Lung (tissue), 11 donors: ENCODE measurements at regions not wholly inside any gene's neighbourhood (a gene's known extent, or its start where the extent isn't known, plus 50 kb on each side); places are given as distances from the start of the nearest gene placed in this dataset.

Experiments
- ATAC-seq: fragments of 200-7000 bp; cut with Tn5 transposase; one replicate; pipeline ENCODE4 v1.9.1; 2020; ENCODE audit warnings: moderate number of reproducible peaks; ENCODE audit not compliant: insufficient read depth, low FRiP score
- DNase-seq, 3 donors: peaks; one replicate each; pipeline ENCODE4 v3.0.0-alpha.2; 2013 to 2017
- H3K27ac ChIP-seq, 2 donors: one replicate each; pipeline ENCODE4 v1.5.1; 2013; ENCODE audit warnings: mild to moderate bottlenecking in 2 of 2, moderate library complexity in 2 of 2, control low read depth in 1 of 2, inconsistent platforms in 1 of 2, low read depth in 1 of 2, low read length in 1 of 2
- H3K27me3 ChIP-seq, 3 donors: one replicate each; pipeline ENCODE4 v1.5.1; 2013; ENCODE audit warnings: low read length in 2 of 3; ENCODE audit not compliant: control insufficient read depth in 3 of 3, insufficient read depth in 3 of 3
- H3K36me3 ChIP-seq, 4 donors: one replicate each; pipeline ENCODE4 v1.5.1; 2013; ENCODE audit warnings: low read length in 4 of 4, mild to moderate bottlenecking in 1 of 4, moderate library complexity in 1 of 4; ENCODE audit not compliant: control insufficient read depth in 4 of 4, insufficient read depth in 4 of 4
- H3K4me1 ChIP-seq, 5 donors: one replicate each; pipeline ENCODE4 v1.5.1; 2013; ENCODE audit warnings: low read length in 5 of 5, mild to moderate bottlenecking in 2 of 5, moderate library complexity in 1 of 5; ENCODE audit not compliant: control insufficient read depth in 5 of 5, insufficient read depth in 5 of 5
- H3K4me3 ChIP-seq: one replicate; pipeline ENCODE4 v1.5.1; 2013; ENCODE audit warnings: mild to moderate bottlenecking, control low read depth, moderate library complexity
- H3K9ac ChIP-seq, 2 donors: one replicate each; pipeline ENCODE4 v1.5.1; 2013; ENCODE audit warnings: low read length in 2 of 2, control low read depth in 1 of 2; ENCODE audit not compliant: insufficient read depth in 1 of 2
- H3K9me3 ChIP-seq, 4 donors: one replicate each; pipeline ENCODE4 v1.5.1; 2013; ENCODE audit warnings: low read length in 3 of 4, mild to moderate bottlenecking in 1 of 4, moderate library complexity in 1 of 4; ENCODE audit not compliant: control insufficient read depth in 4 of 4, insufficient read depth in 3 of 4
- CTCF ChIP-seq: IDR thresholded peaks from 2 replicates; pipeline ENCODE4 v1.5.1; 2012; ENCODE audit warnings: mild to moderate bottlenecking; ENCODE audit errors: control extremely low read depth, extremely low read depth
- WGBS, 2 donors: extraction: QIAGEN DNeasy Blood & Tissue Kit; methylation state at CpG; one replicate each; pipeline ENCODE4 v1.1.7; 2013; 5-methylcytosine and 5-hydroxymethylcytosine counted together
- donor health status: control.
- donor health status: control.
- donor health status: Bipolar disorder and iron deficiency.
- donor health status: healthy.
- donor health status: DM: yes; HTN: yes; CAD: no.

- DNase-seq, result no peak
- 87 to 90% methylated on average over 24 of the region's 24 CpGs for WGBS, 2 donors
- Histone ChIP-seq H3K9ac (no peak overlapping the region), H3K27ac (no peak overlapping the region), H3K4me3 (no peak overlapping the region), H3K9me3 (peaks cover 0 to 8% (median 0%) of the 10 kb centered on the region in 4 donors), H3K36me3 (no peaks in the 10 kb centered on the region), H3K4me1 (peaks cover 0 to 12% (median 0%) of the 10 kb centered on the region in 5 donors), H3K27me3 (no peaks in the 10 kb centered on the region)
- TF ChIP-seq CTCF, result no peak
- ATAC-seq, result no peak
Measured at GRCh38 chr5:2370626-2371418, 380.7 kb downstream of the IRX2 start.

GRCh38 chr5:2369178-2369577, 382.3 kb downstream of the IRX2 start:
- H3K27me3 ChIP-seq, result no peaks in the 10 kb centered on the region
- TF ChIP-seq CTCF, result no peak
- H3K9ac ChIP-seq, result no peak overlapping the region
- no peak overlapping the region for H3K4me3 ChIP-seq
- 87 to 92% methylated on average over 8 of the region's 8 CpGs for WGBS, 2 donors
- peaks cover 0 to 12% (median 0%) of the 10 kb centered on the region in 5 donors for H3K4me1 ChIP-seq
- H3K36me3 ChIP-seq, result no peaks in the 10 kb centered on the region
- peaks cover 0 to 13% (median 5%) of the 10 kb centered on the region in 4 donors for H3K9me3 ChIP-seq
- no peak overlapping the region for H3K27ac ChIP-seq
- ATAC-seq (no peak), DNase-seq (no peak)

GRCh38 chr5:2366816-2367215, 384.7 kb downstream of the IRX2 start:
- H3K36me3 ChIP-seq, result no peaks in the 10 kb centered on the region
- H3K27me3 ChIP-seq, result no peaks in the 10 kb centered on the region
- H3K27ac ChIP-seq, result no peak overlapping the region
- ATAC-seq (no peak), DNase-seq (no peak)
- no peak overlapping the region for H3K9ac ChIP-seq
- no peak overlapping the region for H3K4me3 ChIP-seq
- H3K9me3 ChIP-seq, result peaks cover 0 to 14% (median 7%) of the 10 kb centered on the region in 4 donors
- H3K4me1 ChIP-seq, result peaks cover 0 to 12% (median 0%) of the 10 kb centered on the region in 5 donors
- 69 to 72% methylated on average over 9 of the region's 9 CpGs for WGBS, 2 donors
- no peak for TF ChIP-seq CTCF
